ENCODE measurements at regions not wholly inside any gene's neighbourhood (a gene's known extent, or its start where the extent isn't known, plus 50 kb on each side); places are given as distances from the start of the nearest gene placed in this dataset.

DNA sequence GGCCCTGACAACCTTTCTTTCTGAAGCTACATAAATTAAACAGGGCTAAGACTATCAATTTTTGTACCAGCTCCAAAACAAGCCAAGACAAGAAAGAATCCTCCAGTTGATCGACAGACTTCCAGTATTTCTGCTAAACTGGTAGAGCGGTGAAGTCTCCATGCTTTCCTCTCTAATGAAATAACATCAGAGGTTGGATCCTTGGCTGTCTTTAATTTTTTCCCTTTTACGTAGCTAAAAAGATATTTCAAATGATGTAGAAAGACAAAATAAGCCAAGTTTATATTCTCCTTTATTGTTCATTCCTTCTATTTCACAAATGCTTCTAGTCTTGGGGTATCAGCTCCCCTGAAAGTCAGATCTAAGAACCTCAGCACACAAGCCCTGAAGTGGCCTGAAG is 434.9 kb downstream of the NFIB start:
- DNase-seq (ENCODE audit: insufficient read length), result no peak
- TF ChIP-seq POLR2A (IDR thresholded peaks at IDR 0.05; ENCODE audit: low read depth, low read length), result no peak
- no peak for TF ChIP-seq TAF1 (IDR thresholded peaks at IDR 0.05; ENCODE audit: borderline replicate concordance, low read depth, low read length)
- no peak for TF ChIP-seq POLR2AphosphoS5 (IDR thresholded peaks at IDR 0.05; ENCODE audit: low read depth, low read length)
- FAIRE-seq, result no peak

GRCh38 chr9:13878241-13878711 is 435.7 kb downstream of the NFIB start:
- TF ChIP-seq TAF1 (IDR thresholded peaks at IDR 0.05; ENCODE audit: borderline replicate concordance, low read depth, low read length), result no peak
- DNase-seq (ENCODE audit: insufficient read length) (no peak), FAIRE-seq (no peak)

GRCh38 chr9:13876741-13877140 is 437.2 kb downstream of the NFIB start:
- TF ChIP-seq TAF1 (IDR thresholded peaks at IDR 0.05; ENCODE audit: borderline replicate concordance, low read depth, low read length), result no peak
- no peak for TF ChIP-seq POLR2A (IDR thresholded peaks at IDR 0.05; ENCODE audit: low read depth, low read length)
- TF ChIP-seq POLR2AphosphoS5 (IDR thresholded peaks at IDR 0.05; ENCODE audit: low read depth, low read length), result no peak
- no peak for FAIRE-seq

DNA sequence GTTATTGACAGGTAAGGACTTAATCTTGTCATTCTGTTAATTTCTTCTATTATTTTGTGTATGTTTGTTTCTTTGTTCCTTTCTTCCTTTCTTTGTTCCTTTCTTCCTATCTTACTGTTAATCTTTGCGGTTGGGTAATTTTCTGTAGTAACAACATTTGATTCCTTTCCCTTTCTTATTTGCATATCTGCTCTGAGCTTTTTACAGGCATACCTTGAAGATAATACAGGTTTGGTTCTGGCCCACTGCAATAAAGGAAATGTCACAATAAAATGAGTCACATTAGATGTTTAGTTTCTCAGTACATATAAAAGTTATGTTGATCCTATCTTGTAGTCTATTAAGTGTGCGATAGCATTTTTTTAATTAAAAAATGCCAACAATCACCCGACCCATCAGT is 440.7 kb downstream of the NFIB start:
- DNase-seq (ENCODE audit: insufficient read length) (no peak), FAIRE-seq (no peak)
- TF ChIP-seq POLR2AphosphoS5 (IDR thresholded peaks at IDR 0.05; ENCODE audit: low read depth, low read length) (no peak), POLR2A (IDR thresholded peaks at IDR 0.05; ENCODE audit: low read depth, low read length) (no peak), TAF1 (IDR thresholded peaks at IDR 0.05; ENCODE audit: borderline replicate concordance, low read depth, low read length) (no peak)

More at GRCh38 chr9:13876741-13877140, 437.2 kb downstream of the NFIB start:
- DNase-seq (ENCODE audit: insufficient read length), result no peak

DNA sequence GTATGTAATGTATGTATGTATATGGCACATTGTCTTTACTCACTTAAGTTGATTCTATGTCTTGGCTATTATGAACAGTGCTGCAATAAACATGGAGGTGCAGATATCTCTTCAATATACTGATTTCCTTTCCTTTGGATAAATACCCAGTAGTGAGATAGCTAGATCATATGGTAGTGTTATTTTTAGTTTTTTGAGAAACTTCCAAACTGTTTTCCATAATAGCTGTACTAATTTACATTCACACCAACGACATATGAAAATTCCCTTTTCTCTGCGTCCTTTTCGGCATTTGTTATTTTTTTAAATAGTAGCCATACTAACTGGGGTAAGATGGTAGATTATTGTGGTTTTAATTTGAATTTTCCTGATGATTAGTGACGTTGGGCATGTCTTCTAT is 445.6 kb downstream of the NFIB start:
- TF ChIP-seq TAF1 (IDR thresholded peaks at IDR 0.05; ENCODE audit: borderline replicate concordance, low read depth, low read length) (no peak), POLR2AphosphoS5 (IDR thresholded peaks at IDR 0.05; ENCODE audit: low read depth, low read length) (no peak), POLR2A (IDR thresholded peaks at IDR 0.05; ENCODE audit: low read depth, low read length) (no peak)
- DNase-seq (ENCODE audit: insufficient read length) (no peak), FAIRE-seq (no peak)

DNA sequence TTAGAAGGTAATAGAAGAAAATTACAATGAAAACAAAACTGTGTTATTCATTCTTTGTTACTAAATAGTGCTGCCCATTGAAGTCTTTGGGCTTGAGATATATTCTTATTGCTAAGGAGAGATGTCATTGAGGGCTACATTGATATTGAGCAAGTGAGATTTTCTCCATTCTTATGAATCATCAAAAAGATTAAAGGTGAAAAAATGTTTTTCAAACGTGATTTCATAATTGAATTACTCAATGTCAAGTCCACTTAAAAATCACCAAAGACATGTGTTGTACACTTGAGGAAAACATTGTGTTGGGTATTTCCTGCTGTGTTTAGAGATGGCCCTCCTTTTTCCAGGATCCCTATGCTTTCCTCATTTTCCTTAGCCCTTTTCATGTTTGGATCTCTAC is 448.1 kb downstream of the NFIB start:
- no peak for TF ChIP-seq POLR2A (IDR thresholded peaks at IDR 0.05; ENCODE audit: low read depth, low read length)
- TF ChIP-seq POLR2AphosphoS5 (IDR thresholded peaks at IDR 0.05; ENCODE audit: low read depth, low read length), result no peak
- TF ChIP-seq TAF1 (IDR thresholded peaks at IDR 0.05; ENCODE audit: borderline replicate concordance, low read depth, low read length), result no peak
- DNase-seq (ENCODE audit: insufficient read length) (no peak), FAIRE-seq (no peak)

- DNase-seq (ENCODE audit: insufficient read length) (no peak), FAIRE-seq (no peak)
- no peak for TF ChIP-seq POLR2AphosphoS5 (IDR thresholded peaks at IDR 0.05; ENCODE audit: low read depth, low read length)
- TF ChIP-seq POLR2A (IDR thresholded peaks at IDR 0.05; ENCODE audit: low read depth, low read length), result no peak
- TF ChIP-seq TAF1 (IDR thresholded peaks at IDR 0.05; ENCODE audit: borderline replicate concordance, low read depth, low read length), result no peak
Measured at GRCh38 chr9:13863112-13863511, 450.8 kb downstream of the NFIB start.

GRCh38 chr9:13862654-13863053 is 451.3 kb downstream of the NFIB start:
- TF ChIP-seq POLR2A (IDR thresholded peaks at IDR 0.05; ENCODE audit: low read depth, low read length) (no peak), TAF1 (IDR thresholded peaks at IDR 0.05; ENCODE audit: borderline replicate concordance, low read depth, low read length) (no peak), POLR2AphosphoS5 (IDR thresholded peaks at IDR 0.05; ENCODE audit: low read depth, low read length) (no peak)
- DNase-seq (ENCODE audit: insufficient read length) (no peak), FAIRE-seq (no peak)

GRCh38 chr9:13860946-13861640 is 452.8 kb downstream of the NFIB start:
- no peak for FAIRE-seq
- TF ChIP-seq POLR2AphosphoS5 (IDR thresholded peaks at IDR 0.05; ENCODE audit: low read depth, low read length) (no peak), TAF1 (IDR thresholded peaks at IDR 0.05; ENCODE audit: borderline replicate concordance, low read depth, low read length) (no peak), POLR2A (IDR thresholded peaks at IDR 0.05; ENCODE audit: low read depth, low read length) (no peak)
- no peak for DNase-seq (ENCODE audit: insufficient read length)

- no peak for FAIRE-seq
- TF ChIP-seq POLR2A (IDR thresholded peaks at IDR 0.05; ENCODE audit: low read depth, low read length) (no peak), TAF1 (IDR thresholded peaks at IDR 0.05; ENCODE audit: borderline replicate concordance, low read depth, low read length) (no peak)
- DNase-seq (ENCODE audit: insufficient read length), result no peak
Measured at GRCh38 chr9:13860019-13860418, 453.9 kb downstream of the NFIB start.

GRCh38 chr9:13857521-13857920 is 456.4 kb downstream of the NFIB start:
- FAIRE-seq (no peak), DNase-seq (ENCODE audit: insufficient read length) (no peak)
- no peak for TF ChIP-seq TAF1 (IDR thresholded peaks at IDR 0.05; ENCODE audit: borderline replicate concordance, low read depth, low read length)
- TF ChIP-seq POLR2A (IDR thresholded peaks at IDR 0.05; ENCODE audit: low read depth, low read length), result no peak
- no peak for TF ChIP-seq POLR2AphosphoS5 (IDR thresholded peaks at IDR 0.05; ENCODE audit: low read depth, low read length)

GRCh38 chr9:13847270-13847669 is 466.7 kb downstream of the NFIB start:
- TF ChIP-seq POLR2AphosphoS5 (IDR thresholded peaks at IDR 0.05; ENCODE audit: low read depth, low read length) (no peak), TAF1 (IDR thresholded peaks at IDR 0.05; ENCODE audit: borderline replicate concordance, low read depth, low read length) (no peak), POLR2A (IDR thresholded peaks at IDR 0.05; ENCODE audit: low read depth, low read length) (no peak)
- FAIRE-seq (no peak), DNase-seq (ENCODE audit: insufficient read length) (no peak)

Measured in GM12892 (cell line).